BLaER1 (cell line): ENCODE measurements at regions not wholly inside any gene's neighbourhood (a gene's known extent, or its start where the extent isn't known, plus 50 kb on each side); places are given as distances from the start of the nearest gene placed in this dataset.

Experiments
- H3K27ac ChIP-seq: shearing (Covaris generic); formaldehyde crosslinking; 2 replicates; pipeline ENCODE4 v1.8.1; 2022
- H3K27me3 ChIP-seq: shearing (Covaris generic); formaldehyde crosslinking; 2 replicates; pipeline ENCODE4 v1.8.1; 2022
- H3K36me3 ChIP-seq: shearing (Covaris generic); formaldehyde crosslinking; 2 replicates; pipeline ENCODE4 v1.8.1; 2022
- H3K4me1 ChIP-seq: shearing (Covaris generic); formaldehyde crosslinking; 2 replicates; pipeline ENCODE4 v1.8.1; 2022
- H3K4me2 ChIP-seq: shearing (Covaris generic); formaldehyde crosslinking; 2 replicates; pipeline ENCODE4 v1.8.1; 2022
- H3K4me3 ChIP-seq: shearing (Covaris generic); formaldehyde crosslinking; 2 replicates; pipeline ENCODE4 v1.8.1; 2022
- H3K9ac ChIP-seq: shearing (Covaris generic); formaldehyde crosslinking; 2 replicates; pipeline ENCODE4 v1.8.1; 2022
- H3K9me3 ChIP-seq: shearing (Covaris generic); formaldehyde crosslinking; 2 replicates; pipeline ENCODE4 v1.8.1; 2022
- H4K20me1 ChIP-seq: shearing (Covaris generic); formaldehyde crosslinking; 2 replicates; pipeline ENCODE4 v1.8.1; 2022
- Cebpa-rat ChIP-seq: shearing (Covaris generic); IDR thresholded peaks from 2 replicates; pipeline ENCODE4 v1.8.1; 2022

DNA sequence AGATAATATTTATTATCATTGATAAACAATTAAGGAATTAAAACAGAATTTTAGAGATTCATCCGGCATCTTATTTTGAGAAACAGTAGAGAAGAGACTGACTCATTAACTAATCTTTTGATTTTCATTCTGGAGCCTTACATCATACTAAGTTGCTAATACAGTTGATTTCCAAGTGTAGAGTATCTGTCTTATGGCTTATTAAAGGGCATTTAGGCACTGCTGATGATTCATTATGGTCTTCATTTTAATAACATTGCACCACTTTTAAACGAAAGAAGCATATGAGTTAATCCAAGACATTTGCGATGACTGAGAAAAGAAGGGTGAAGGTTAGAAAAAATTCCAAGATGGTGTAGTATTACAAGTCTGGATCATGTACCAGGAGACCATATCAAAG is 186.0 kb upstream of the CACNA2D1 start:
- H3K4me3 ChIP-seq: no peak overlapping the region
- 0 out of 2 replicates have a peak, but pooled peaks cover 2% of the 10 kb centered on the region for H3K4me1 ChIP-seq
- H3K9ac ChIP-seq: no peak overlapping the region
- no peak overlapping the region for H3K27ac ChIP-seq
- H4K20me1 ChIP-seq: no peaks in the 10 kb centered on the region
- H3K4me2 ChIP-seq: no peak overlapping the region
- H3K9me3 ChIP-seq: no peaks in the 10 kb centered on the region
- H3K36me3 ChIP-seq: no peaks in the 10 kb centered on the region
- no peak for TF ChIP-seq Cebpa-rat
- H3K27me3 ChIP-seq: no peaks in the 10 kb centered on the region

DNA sequence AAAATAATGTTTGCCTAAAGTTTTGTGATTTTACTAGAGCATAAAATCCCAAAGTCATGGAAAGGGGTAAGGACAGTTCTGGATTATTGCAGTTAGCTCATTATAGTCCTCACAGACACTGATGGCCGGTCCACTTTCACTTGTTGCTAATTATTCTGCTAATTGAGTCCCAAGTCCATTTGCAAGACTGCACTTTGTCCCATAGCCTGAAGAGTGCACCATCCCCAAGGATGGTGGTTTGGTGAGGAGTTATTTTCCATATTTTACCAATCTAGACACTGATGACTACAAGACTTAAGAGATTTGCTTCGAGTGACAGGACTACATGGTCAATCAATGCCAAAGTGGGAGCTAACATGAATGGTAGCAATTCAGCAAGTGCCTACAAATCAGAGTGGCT is 181.8 kb upstream of the CACNA2D1 start:
- Histone ChIP-seq H4K20me1 (no peaks in the 10 kb centered on the region), H3K9me3 (no peaks in the 10 kb centered on the region), H3K4me2 (no peak overlapping the region), H3K9ac (no peak overlapping the region), H3K4me1 (0 out of 2 replicates have a peak, but pooled peaks cover 8% of the 10 kb centered on the region), H3K4me3 (no peak overlapping the region), H3K36me3 (no peaks in the 10 kb centered on the region), H3K27ac (no peak overlapping the region), H3K27me3 (no peaks in the 10 kb centered on the region)
- no peak for TF ChIP-seq Cebpa-rat

DNA sequence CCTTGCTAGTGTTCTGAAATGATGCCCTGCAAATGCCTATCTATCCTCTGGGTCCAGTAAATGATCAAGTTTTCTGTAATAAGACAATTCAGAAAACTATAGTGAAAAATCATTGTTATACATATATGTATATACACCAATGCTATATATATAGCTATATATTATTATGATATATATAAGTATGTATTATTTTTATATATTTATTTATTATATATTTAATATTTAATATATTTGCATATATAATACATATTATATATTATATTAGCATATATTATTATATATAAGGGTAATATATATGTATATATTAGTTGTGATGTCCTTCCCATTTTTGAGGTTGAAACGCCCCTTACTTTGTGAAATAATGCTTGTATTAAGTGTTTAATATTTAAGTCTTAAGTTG is 181.4 kb upstream of the CACNA2D1 start:
- Histone ChIP-seq H3K9me3 (no peaks in the 10 kb centered on the region), H3K9ac (no peak overlapping the region), H3K4me3 (no peak overlapping the region), H3K36me3 (no peaks in the 10 kb centered on the region), H3K4me1 (0 out of 2 replicates have a peak, but pooled peaks cover 8% of the 10 kb centered on the region), H3K27ac (no peak overlapping the region), H3K27me3 (no peaks in the 10 kb centered on the region), H4K20me1 (no peaks in the 10 kb centered on the region), H3K4me2 (no peak overlapping the region)
- TF ChIP-seq Cebpa-rat: no peak

DNA sequence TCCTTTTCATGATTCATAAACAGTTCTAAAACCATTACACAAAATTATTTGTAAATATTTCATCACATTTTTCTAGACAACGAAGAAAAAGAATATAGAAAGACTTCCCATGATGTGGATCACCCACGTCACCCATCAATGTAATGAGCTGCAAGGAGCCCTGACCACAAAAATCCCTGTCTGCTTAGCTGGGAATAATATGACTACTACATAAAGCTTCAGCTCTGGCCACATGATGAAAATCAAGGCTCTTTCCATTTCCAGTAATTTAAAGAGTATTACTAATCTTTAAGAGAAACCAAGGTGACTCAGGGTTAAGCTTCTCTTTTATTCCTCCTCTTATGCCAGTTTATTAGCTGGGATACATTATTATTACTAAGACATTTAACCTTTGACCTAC is 180.8 kb upstream of the CACNA2D1 start:
- H3K36me3 ChIP-seq: no peaks in the 10 kb centered on the region
- no peaks in the 10 kb centered on the region for H4K20me1 ChIP-seq
- H3K9ac ChIP-seq: no peak overlapping the region
- H3K4me3 ChIP-seq: no peak overlapping the region
- no peak for TF ChIP-seq Cebpa-rat
- no peak overlapping the region for H3K27ac ChIP-seq
- no peaks in the 10 kb centered on the region for H3K9me3 ChIP-seq
- no peak overlapping the region for H3K4me2 ChIP-seq
- 0 out of 2 replicates have a peak, but pooled peaks cover 8% of the 10 kb centered on the region for H3K4me1 ChIP-seq
- H3K27me3 ChIP-seq: no peaks in the 10 kb centered on the region

DNA sequence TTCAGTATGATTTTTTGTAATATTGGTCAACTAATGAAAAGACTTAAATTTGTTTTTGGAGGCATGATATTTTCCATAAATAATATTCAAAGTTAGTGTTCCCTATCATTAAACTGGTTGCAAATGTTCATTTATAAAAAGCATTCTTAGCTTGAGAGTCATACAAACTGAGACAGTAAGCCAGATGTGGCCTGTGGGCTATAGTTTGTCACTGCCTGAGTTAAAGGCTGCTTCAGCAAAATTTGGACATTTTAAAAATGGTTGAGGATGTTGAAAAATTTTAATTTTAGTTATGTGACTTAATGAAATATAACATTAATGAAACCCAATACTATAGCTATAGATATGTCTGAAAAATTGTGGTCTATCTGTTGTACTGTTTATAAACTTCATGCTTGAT is 180.2 kb upstream of the CACNA2D1 start:
- Histone ChIP-seq H3K9me3 (no peaks in the 10 kb centered on the region), H3K4me1 (0 out of 2 replicates have a peak, but pooled peaks cover 8% of the 10 kb centered on the region), H3K9ac (no peak overlapping the region), H3K36me3 (no peaks in the 10 kb centered on the region), H3K27ac (no peak overlapping the region), H3K4me2 (no peak overlapping the region), H4K20me1 (no peaks in the 10 kb centered on the region), H3K27me3 (no peaks in the 10 kb centered on the region), H3K4me3 (no peak overlapping the region)
- TF ChIP-seq Cebpa-rat: no peak

DNA sequence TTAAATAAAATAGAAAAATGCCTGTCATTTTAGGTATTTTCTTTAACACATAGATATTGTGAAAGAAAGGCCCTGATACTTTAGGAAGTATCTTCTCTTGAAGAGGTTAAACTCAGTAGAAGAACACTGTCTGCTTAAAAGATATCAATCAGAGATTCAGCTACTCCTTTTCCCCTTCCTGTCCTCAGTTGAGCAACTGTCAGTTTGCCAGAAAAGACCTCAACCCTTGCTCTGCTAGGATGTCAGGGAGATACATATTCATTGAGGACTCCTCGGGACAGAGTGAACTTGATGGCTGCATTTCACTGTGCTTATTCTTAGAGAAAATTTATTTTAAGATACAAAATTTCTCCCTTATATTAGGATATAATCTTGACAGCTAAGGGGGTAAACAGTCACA is 173.6 kb upstream of the CACNA2D1 start:
- TF ChIP-seq Cebpa-rat: no peak
- Histone ChIP-seq H3K27ac (no peak overlapping the region), H3K4me2 (no peak overlapping the region), H3K36me3 (no peaks in the 10 kb centered on the region), H3K4me1 (peaks cover 8% of the 10 kb centered on the region; the same call in 1 of the 2 replicates), H3K4me3 (no peak overlapping the region), H3K9ac (no peak overlapping the region), H3K27me3 (no peaks in the 10 kb centered on the region), H3K9me3 (no peaks in the 10 kb centered on the region), H4K20me1 (no peaks in the 10 kb centered on the region)

DNA sequence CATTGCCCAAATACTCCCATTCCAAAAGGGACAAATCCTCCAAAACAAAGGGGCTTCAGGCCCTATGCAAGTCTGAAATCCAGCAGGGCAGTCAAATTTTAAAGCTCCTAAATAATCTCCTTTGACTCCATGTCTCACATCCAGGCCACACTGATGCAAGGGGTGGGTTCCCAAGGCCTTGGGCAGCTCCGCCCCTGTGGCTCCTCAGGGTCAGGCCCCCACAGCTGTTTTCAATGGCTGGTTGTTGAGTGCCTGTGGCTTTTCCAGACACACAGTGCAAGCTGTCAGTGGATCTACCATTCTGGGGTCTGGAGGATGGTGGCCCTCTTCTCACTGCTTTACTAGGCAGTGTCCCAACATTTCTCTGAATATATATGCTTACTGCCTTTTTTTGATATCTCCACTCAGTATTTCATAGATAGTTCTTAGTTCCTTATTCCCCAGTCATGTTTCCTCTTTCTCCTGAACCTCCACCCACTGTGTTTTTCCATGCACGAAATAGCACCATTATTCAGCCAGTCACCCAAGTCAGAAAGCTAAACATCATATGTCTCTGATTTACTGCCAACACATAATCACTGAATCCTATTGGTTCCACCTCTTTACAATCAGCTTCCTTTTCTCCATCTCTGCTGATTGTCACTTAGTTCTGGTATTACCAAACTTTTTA is 172.6 kb upstream of the CACNA2D1 start:
- Histone ChIP-seq H3K4me2 (no peak overlapping the region), H3K9ac (no peak overlapping the region), H3K27me3 (no peaks in the 10 kb centered on the region), H3K36me3 (no peaks in the 10 kb centered on the region), H3K9me3 (no peaks in the 10 kb centered on the region), H4K20me1 (no peaks in the 10 kb centered on the region), H3K4me3 (no peak overlapping the region), H3K4me1 (peaks cover 8% of the 10 kb centered on the region; the same call in 1 of the 2 replicates), H3K27ac (no peak overlapping the region)
- no peak for TF ChIP-seq Cebpa-rat

DNA sequence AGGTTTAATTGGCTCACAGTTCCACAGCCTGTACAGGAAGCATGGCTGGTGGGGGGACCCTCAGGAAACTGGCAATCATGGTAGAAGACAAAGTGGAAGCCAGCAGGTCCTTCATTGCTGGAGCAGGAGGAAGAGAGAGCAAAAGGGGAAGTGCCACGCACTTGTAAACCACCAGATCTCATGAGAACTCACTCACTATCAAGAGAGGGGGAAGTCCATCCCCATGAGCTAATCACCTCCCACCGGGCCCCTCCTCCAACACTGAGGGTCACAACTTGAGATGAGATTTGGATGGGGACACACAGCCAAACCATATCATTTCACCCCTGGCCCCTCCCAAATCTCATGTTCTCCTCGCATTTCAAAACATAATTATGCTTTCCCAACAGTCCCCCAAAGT is 171.9 kb upstream of the CACNA2D1 start:
- H4K20me1 ChIP-seq: no peaks in the 10 kb centered on the region
- no peak for TF ChIP-seq Cebpa-rat
- H3K4me3 ChIP-seq: no peak overlapping the region
- no peaks in the 10 kb centered on the region for H3K27me3 ChIP-seq
- no peak overlapping the region for H3K9ac ChIP-seq
- no peaks in the 10 kb centered on the region for H3K9me3 ChIP-seq
- no peak overlapping the region for H3K27ac ChIP-seq
- H3K4me1 ChIP-seq: peaks cover 8% of the 10 kb centered on the region; the same call in 1 of the 2 replicates
- H3K36me3 ChIP-seq: no peaks in the 10 kb centered on the region
- H3K4me2 ChIP-seq: peak overlapping the region; percentile 18; the same call in 1 of the 2 replicates

DNA sequence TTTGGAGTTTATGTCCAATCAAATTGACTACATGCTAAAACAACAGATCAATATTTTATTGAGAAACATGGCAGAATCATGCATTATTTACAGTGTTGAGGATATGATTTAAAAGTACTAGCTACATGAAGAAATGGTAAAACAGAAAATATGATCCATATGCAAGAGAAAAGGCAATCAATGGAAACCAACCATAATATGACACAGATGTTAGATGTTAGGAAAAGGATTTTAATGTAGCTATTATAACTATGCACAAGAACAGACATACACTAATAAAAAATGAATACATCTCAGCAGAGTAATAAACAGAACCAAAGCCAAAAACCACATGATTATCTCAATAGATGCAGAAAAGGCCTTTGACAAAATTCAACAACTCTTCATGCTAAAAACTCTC is 166.2 kb upstream of the CACNA2D1 start:
- H3K9ac ChIP-seq: no peak overlapping the region
- H3K4me3 ChIP-seq: no peak overlapping the region
- no peaks in the 10 kb centered on the region for H3K9me3 ChIP-seq
- no peaks in the 10 kb centered on the region for H3K36me3 ChIP-seq
- no peak overlapping the region for H3K4me2 ChIP-seq
- no peak overlapping the region for H3K27ac ChIP-seq
- H4K20me1 ChIP-seq: no peaks in the 10 kb centered on the region
- H3K27me3 ChIP-seq: no peaks in the 10 kb centered on the region
- no peak for TF ChIP-seq Cebpa-rat
- H3K4me1 ChIP-seq: no peaks in the 10 kb centered on the region

DNA sequence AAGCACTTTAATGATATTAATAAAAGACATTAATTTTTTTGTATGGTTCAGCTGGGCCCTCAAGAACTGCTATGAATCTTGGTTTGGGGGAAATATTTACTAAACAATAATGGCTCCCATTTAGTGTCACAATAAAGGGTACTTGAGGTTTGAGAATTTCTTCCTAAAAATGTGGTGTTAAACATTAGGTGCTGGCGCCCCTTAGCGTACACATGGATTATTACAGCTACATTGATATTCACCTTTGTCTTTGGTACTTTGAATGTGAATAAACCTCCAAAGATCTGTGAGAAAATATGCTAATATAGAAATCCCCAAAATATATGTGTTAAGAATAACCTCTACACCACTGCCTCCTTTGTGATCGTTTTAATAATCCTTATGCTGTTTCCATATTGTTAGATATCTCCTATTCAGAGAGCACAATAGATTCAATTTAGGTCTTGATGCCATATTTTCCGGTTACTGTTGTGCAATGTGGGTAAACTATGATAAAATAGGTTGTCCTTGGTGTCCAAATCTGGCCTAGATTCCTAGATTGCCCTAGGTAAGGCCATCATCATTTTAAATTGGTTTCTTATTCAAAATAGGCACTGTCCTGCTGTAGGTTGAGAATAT is 161.8 kb upstream of the CACNA2D1 start:
- H3K9me3 ChIP-seq: no peaks in the 10 kb centered on the region
- TF ChIP-seq Cebpa-rat: no peak
- H3K4me2 ChIP-seq: no peak overlapping the region
- H3K27me3 ChIP-seq: no peaks in the 10 kb centered on the region
- no peak overlapping the region for H3K9ac ChIP-seq
- H4K20me1 ChIP-seq: no peaks in the 10 kb centered on the region
- H3K4me1 ChIP-seq: no peaks in the 10 kb centered on the region
- H3K27ac ChIP-seq: no peak overlapping the region
- H3K4me3 ChIP-seq: no peak overlapping the region
- H3K36me3 ChIP-seq: no peaks in the 10 kb centered on the region
